Natural killer cell (primary cell): ENCODE measurements at regions not wholly inside any gene's neighbourhood (a gene's known extent, or its start where the extent isn't known, plus 50 kb on each side); places are given as distances from the start of the nearest gene placed in this dataset.

Experiments used
- ATAC-seq, 3 donors: fragments of 150-1000 bp in 2 of 3; fragments of 200-7000 bp in 1 of 3; cut with Tn5 transposase; 1 replicate in 1 of 3; 2 replicates in 2 of 3; pipeline ENCODE4 v1.10.0; 2021; ENCODE audit warnings: mild to moderate bottlenecking in 2 of 3, moderate library complexity in 2 of 3
- DNase-seq, 2 donors: peaks; one replicate each; pipeline versions ENCODE4 v3.0.0 to v3.0.0-alpha.2; 2013 to 2021; ENCODE audit warnings: mixed read lengths in 1 of 2
- H3K27ac ChIP-seq: one replicate; pipeline ENCODE4 v1.5.1; 2013; ENCODE audit warnings: mild to moderate bottlenecking, low read length
- H3K27me3 ChIP-seq: one replicate; pipeline ENCODE4 v1.6.1; 2013; ENCODE audit warnings: low read length; ENCODE audit not compliant: control insufficient read depth, insufficient read depth
- H3K36me3 ChIP-seq: one replicate; pipeline ENCODE4 v1.6.1; 2013; ENCODE audit warnings: low read length; ENCODE audit not compliant: control insufficient read depth, insufficient read depth
- H3K4me1 ChIP-seq: one replicate; pipeline ENCODE4 v1.6.1; 2013; ENCODE audit warnings: low read length; ENCODE audit not compliant: control insufficient read depth, insufficient read depth
- H3K4me3 ChIP-seq: one replicate; pipeline ENCODE4 v1.5.1; 2013; ENCODE audit warnings: low read length
- H3K9me3 ChIP-seq: one replicate; pipeline ENCODE4 v1.6.1; 2013; ENCODE audit warnings: low read length; ENCODE audit not compliant: control insufficient read depth, insufficient read depth
- H3K27ac Mint-ChIP-seq, 2 donors: one replicate each; pipeline ENCODE4 v1.8.0; 2022; ENCODE audit warnings: mild to moderate bottlenecking in 2 of 2, mixed read lengths in 2 of 2, moderate library complexity in 1 of 2
- H3K27me3 Mint-ChIP-seq, 2 donors: one replicate each; pipeline ENCODE4 v1.8.0; 2022; ENCODE audit warnings: low read depth in 2 of 2, mixed read lengths in 2 of 2
- H3K36me3 Mint-ChIP-seq: one replicate; pipeline ENCODE4 v1.8.0; 2022; ENCODE audit warnings: mixed read lengths
- H3K4me1 Mint-ChIP-seq, 2 donors: one replicate each; pipeline ENCODE4 v1.8.0; 2022; ENCODE audit warnings: mixed read lengths in 2 of 2
- H3K4me3 Mint-ChIP-seq: one replicate; pipeline ENCODE4 v1.8.0; 2022; ENCODE audit warnings: mild to moderate bottlenecking, moderate library complexity, mixed read lengths
- H3K9me3 Mint-ChIP-seq, 2 donors: one replicate each; pipeline ENCODE4 v1.8.0; 2022; ENCODE audit warnings: mixed read lengths in 2 of 2
- CTCF ChIP-seq: fragments of 200-600 bp; IDR thresholded peaks from one replicate; pipeline ENCODE4 v1.8.0; 2022; ENCODE audit warnings: antibody characterized with exemption
- WGBS: methylation state at CpG from one replicate; pipeline ENCODE4 v1.1.7; 2013; ENCODE audit warnings: missing lambda C conversion rate; ENCODE audit not compliant: insufficient coverage; 5-methylcytosine and 5-hydroxymethylcytosine counted together
- intact Hi-C: fragments of 100-400 bp; cut with micrococcal nuclease; formaldehyde crosslinking; loops from one replicate; pipeline ENCODE4 v1.14.2; 2022

GRCh38 chr6:165830761-165831160 lies 167.7 kb upstream of the PDE10A start:
- Histone ChIP-seq H3K4me1 (no peaks in the 10 kb centered on the region), H3K36me3 (no peaks in the 10 kb centered on the region), H3K27ac (no peak overlapping the region), H3K27me3 (peaks cover 4% of the 10 kb centered on the region), H3K4me3 (no peak overlapping the region), H3K9me3 (no peaks in the 10 kb centered on the region)
- no peak for ATAC-seq
- WGBS, result 95% methylated on average over 5 of the region's 5 CpGs
- DNase-seq, result no peak
- Mint-ChIP-seq H3K36me3 (no peaks in the 10 kb centered on the region), H3K4me1 (peaks cover 5 to 6% of the 10 kb centered on the region in 2 donors), H3K4me3 (no peak overlapping the region), H3K27me3 (peaks cover 7 to 65% of the 10 kb centered on the region in 2 donors), H3K27ac (no peak overlapping the region), H3K9me3 (no peaks in the 10 kb centered on the region)
- TF ChIP-seq CTCF, result no peak
- intact Hi-C loops, result no loop called here

GRCh38 chr6:165829376-165829775 lies 166.3 kb upstream of the PDE10A start:
- no peak overlapping the region for H3K4me3 ChIP-seq
- no peak for DNase-seq
- Mint-ChIP-seq H3K9me3 (no peaks in the 10 kb centered on the region), H3K36me3 (no peaks in the 10 kb centered on the region), H3K27ac (no peak overlapping the region), H3K4me3 (no peak overlapping the region), H3K27me3 (peaks cover 4 to 52% of the 10 kb centered on the region in 2 donors), H3K4me1 (peaks cover 5 to 6% of the 10 kb centered on the region in 2 donors)
- no peaks in the 10 kb centered on the region for H3K4me1 ChIP-seq
- no peak for ATAC-seq
- peaks cover 4% of the 10 kb centered on the region for H3K27me3 ChIP-seq
- TF ChIP-seq CTCF, result no peak
- no peaks in the 10 kb centered on the region for H3K9me3 ChIP-seq
- 92% methylated on average over 6 of the region's 6 CpGs for WGBS
- no peaks in the 10 kb centered on the region for H3K36me3 ChIP-seq
- no peak overlapping the region for H3K27ac ChIP-seq
- intact Hi-C loops, result no loop called here

GRCh38 chr6:165827190-165827518 lies 164.1 kb upstream of the PDE10A start:
- H3K4me3 Mint-ChIP-seq, result no peak overlapping the region
- ATAC-seq, result peak in 1 of 3 donors; percentile 18
- WGBS, result 94% methylated on average over 19 of the region's 19 CpGs

More at GRCh38 chr6:165827190-165827518, 164.1 kb upstream of the PDE10A start:
- intact Hi-C loops, result no loop called here
- Histone ChIP-seq H3K27me3 (no peaks in the 10 kb centered on the region), H3K27ac (no peak overlapping the region), H3K4me3 (no peak overlapping the region), H3K9me3 (no peaks in the 10 kb centered on the region), H3K4me1 (no peaks in the 10 kb centered on the region), H3K36me3 (no peaks in the 10 kb centered on the region)
- H3K27me3 Mint-ChIP-seq, result peaks cover 4 to 32% of the 10 kb centered on the region in 2 donors
- no peak for TF ChIP-seq CTCF
- DNase-seq, result no peak
- no peaks in the 10 kb centered on the region for H3K9me3 Mint-ChIP-seq
- no peak overlapping the region for H3K27ac Mint-ChIP-seq
- no peaks in the 10 kb centered on the region for H3K36me3 Mint-ChIP-seq
- peaks cover 5 to 6% of the 10 kb centered on the region in 2 donors for H3K4me1 Mint-ChIP-seq
